IPS DF 6.9 (cell line): ENCODE measurements at regions not wholly inside any gene's neighbourhood (a gene's known extent, or its start where the extent isn't known, plus 50 kb on each side); places are given as distances from the start of the nearest gene placed in this dataset.

ENCODE experiments used
- DNase-seq: peaks from one replicate; pipeline ENCODE4 v3.0.0-alpha.2; 2013; ENCODE audit warnings: low read depth, low spot score
- H3K27ac ChIP-seq: one replicate; pipeline ENCODE4 v1.5.1; 2013; ENCODE audit warnings: low read length, control low read depth
- H3K27me3 ChIP-seq: 2 replicates; pipeline ENCODE4 v1.6.1; 2013; ENCODE audit warnings: mild to moderate bottlenecking, low read length; ENCODE audit not compliant: control insufficient read depth, insufficient read depth
- H3K36me3 ChIP-seq: 2 replicates; pipeline ENCODE4 v1.6.1; 2013; ENCODE audit warnings: low read length; ENCODE audit not compliant: control insufficient read depth, insufficient read depth
- H3K4me1 ChIP-seq: 2 replicates; pipeline ENCODE4 v1.6.1; 2013; ENCODE audit warnings: low read length; ENCODE audit not compliant: control insufficient read depth, insufficient read depth
- H3K4me3 ChIP-seq: 2 replicates; pipeline ENCODE4 v1.5.1; 2013; ENCODE audit warnings: mild to moderate bottlenecking, low read length
- H3K9me3 ChIP-seq: 2 replicates; pipeline ENCODE4 v1.6.1; 2013; ENCODE audit warnings: low read length, inconsistent platforms; ENCODE audit not compliant: control insufficient read depth, insufficient read depth
- WGBS: extraction: QIAGEN DNeasy Blood & Tissue Kit; methylation state at CpG from one replicate; pipeline ENCODE4 v1.1.7; 2013; ENCODE audit warnings: mixed read lengths, missing lambda C conversion rate; ENCODE audit not compliant: insufficient read length, insufficient coverage; 5-methylcytosine and 5-hydroxymethylcytosine counted together

- Histone ChIP-seq H3K27ac (no peak overlapping the region), H3K27me3 (no peaks in the 10 kb centered on the region), H3K9me3 (no peaks in the 10 kb centered on the region), H3K4me1 (peaks cover 4% of the 10 kb centered on the region; the same call in 1 of the 2 replicates), H3K36me3 (no peaks in the 10 kb centered on the region), H3K4me3 (no peak overlapping the region)
- no peak for DNase-seq
- WGBS: no CpG with 5 or more reads among the region's 6 CpGs
Measured at GRCh38 chr10:123515661-123516060, 150.5 kb upstream of the GPR26 start.

- peaks cover 4% of the 10 kb centered on the region; the same call in 1 of the 2 replicates for H3K4me1 ChIP-seq
- WGBS: no CpG with 5 or more reads among the region's 1 CpG
- no peak for DNase-seq
- H3K36me3 ChIP-seq: no peaks in the 10 kb centered on the region
- no peaks in the 10 kb centered on the region for H3K27me3 ChIP-seq
- H3K27ac ChIP-seq: no peak overlapping the region
- H3K9me3 ChIP-seq: no peaks in the 10 kb centered on the region
- H3K4me3 ChIP-seq: no peak overlapping the region
Measured at GRCh38 chr10:123516291-123516690, 149.9 kb upstream of the GPR26 start.

DNA sequence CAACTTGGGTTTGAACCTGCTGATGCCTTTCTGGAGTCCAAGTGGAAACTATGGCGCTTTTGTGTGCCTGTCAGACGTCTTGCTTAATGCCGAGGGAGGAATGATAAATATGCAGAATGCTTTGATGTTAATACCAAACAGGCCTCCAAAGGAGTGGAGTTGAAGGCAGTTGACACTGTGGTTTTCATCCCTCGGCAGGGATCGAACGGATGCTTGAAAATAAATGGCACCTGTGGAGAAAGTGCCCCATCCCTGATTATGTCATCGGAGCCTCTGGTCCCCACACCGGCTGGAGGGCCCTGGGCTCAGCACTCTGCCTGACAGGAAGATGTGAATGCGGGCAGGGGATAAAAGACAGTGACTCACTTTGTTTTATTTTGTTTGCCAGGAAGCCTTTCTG is 148.7 kb upstream of the GPR26 start:
- H3K9me3 ChIP-seq: no peaks in the 10 kb centered on the region
- DNase-seq: no peak
- no CpG with 5 or more reads among the region's 9 CpGs for WGBS
- H3K36me3 ChIP-seq: no peaks in the 10 kb centered on the region
- H3K27me3 ChIP-seq: no peaks in the 10 kb centered on the region
- H3K27ac ChIP-seq: no peak overlapping the region
- no peak overlapping the region for H3K4me3 ChIP-seq
- peaks cover 4% of the 10 kb centered on the region; the same call in 1 of the 2 replicates for H3K4me1 ChIP-seq

GRCh38 chr10:123517901-123518300 is 148.3 kb upstream of the GPR26 start:
- peaks cover 4% of the 10 kb centered on the region; the same call in 1 of the 2 replicates for H3K4me1 ChIP-seq
- no peaks in the 10 kb centered on the region for H3K27me3 ChIP-seq
- no peak overlapping the region for H3K4me3 ChIP-seq
- no peak overlapping the region for H3K27ac ChIP-seq
- no CpG with 5 or more reads among the region's 4 CpGs for WGBS
- DNase-seq: no peak
- H3K36me3 ChIP-seq: no peaks in the 10 kb centered on the region
- H3K9me3 ChIP-seq: no peaks in the 10 kb centered on the region

- Histone ChIP-seq H3K4me3 (no peak overlapping the region), H3K9me3 (no peaks in the 10 kb centered on the region), H3K27ac (no peak overlapping the region)
Measured at GRCh38 chr10:123518765-123519164, 147.4 kb upstream of the GPR26 start.

GRCh38 chr10:123519861-123520260 is 146.3 kb upstream of the GPR26 start:
- H3K4me1 ChIP-seq: no peaks in the 10 kb centered on the region
- no peak overlapping the region for H3K27ac ChIP-seq
- no peaks in the 10 kb centered on the region for H3K9me3 ChIP-seq
- WGBS: no CpG with 5 or more reads among the region's 6 CpGs
- H3K36me3 ChIP-seq: no peaks in the 10 kb centered on the region
- DNase-seq: no peak
- H3K27me3 ChIP-seq: no peaks in the 10 kb centered on the region
- H3K4me3 ChIP-seq: no peak overlapping the region

More at GRCh38 chr10:123518765-123519164, 147.4 kb upstream of the GPR26 start:
- no peaks in the 10 kb centered on the region for H3K27me3 ChIP-seq
- no peaks in the 10 kb centered on the region for H3K36me3 ChIP-seq
- no peak for DNase-seq
- WGBS: no CpG with 5 or more reads among the region's 1 CpG
- H3K4me1 ChIP-seq: peaks cover 1% of the 10 kb centered on the region; the same call in 1 of the 2 replicates

DNA sequence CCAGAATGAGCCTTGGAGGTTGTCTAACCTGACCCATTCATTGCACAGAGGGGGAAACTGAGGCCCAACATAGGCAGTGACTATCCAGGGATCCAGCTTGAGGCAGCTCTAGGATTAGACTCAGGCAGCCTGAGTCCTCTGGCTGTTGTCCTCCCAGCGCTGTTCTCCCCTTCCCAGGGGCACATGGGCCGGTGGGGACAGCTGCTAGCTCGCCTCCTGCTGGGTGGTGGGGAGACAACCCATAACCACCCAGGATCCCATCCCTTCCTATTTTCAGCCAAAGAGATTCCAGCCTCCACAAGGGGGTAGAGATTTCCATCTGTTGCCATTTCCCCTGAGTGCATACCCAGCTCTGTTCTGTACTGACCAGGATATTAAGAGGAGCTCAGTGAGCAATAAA is 145.1 kb upstream of the GPR26 start:
- no peaks in the 10 kb centered on the region for H3K4me1 ChIP-seq
- H3K9me3 ChIP-seq: no peaks in the 10 kb centered on the region
- DNase-seq: no peak
- H3K27ac ChIP-seq: no peak overlapping the region
- no peak overlapping the region for H3K4me3 ChIP-seq
- no peaks in the 10 kb centered on the region for H3K36me3 ChIP-seq
- H3K27me3 ChIP-seq: no peaks in the 10 kb centered on the region
- WGBS: no CpG with 5 or more reads among the region's 3 CpGs

GRCh38 chr10:123521556-123521955 is 144.6 kb upstream of the GPR26 start:
- no peak overlapping the region for H3K27ac ChIP-seq

DNA sequence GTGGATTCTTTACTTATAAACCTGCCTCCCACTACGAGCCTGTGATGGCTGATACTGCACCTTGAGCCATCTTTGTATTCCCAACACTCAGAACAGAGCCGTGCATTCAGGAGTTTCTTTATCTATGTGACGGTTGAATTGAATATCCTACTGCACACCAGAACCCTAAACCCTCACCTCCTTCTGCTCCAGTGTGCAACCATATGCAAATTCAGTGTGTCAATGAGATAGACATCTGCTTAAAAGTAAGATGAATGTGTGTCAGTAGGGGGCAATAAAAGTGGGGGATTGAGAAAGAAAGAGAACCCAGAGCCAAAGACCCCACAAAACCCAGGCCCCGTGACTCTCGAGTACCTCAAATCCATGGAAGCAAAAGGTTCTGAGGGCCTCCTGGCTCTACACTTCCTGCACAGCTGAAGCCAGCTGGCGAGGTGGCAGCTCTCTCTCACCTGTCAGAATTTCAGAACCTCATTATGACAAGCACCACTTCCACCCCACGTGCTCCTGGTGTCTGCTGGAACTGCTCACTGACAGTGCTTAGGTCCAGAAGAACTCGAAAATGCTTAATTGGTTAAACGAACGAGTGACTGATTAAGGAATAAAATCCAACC is 143.3 kb upstream of the GPR26 start:
- Histone ChIP-seq H3K27ac (no peak overlapping the region), H3K4me1 (no peaks in the 10 kb centered on the region), H3K36me3 (no peaks in the 10 kb centered on the region), H3K4me3 (no peak overlapping the region), H3K27me3 (no peaks in the 10 kb centered on the region), H3K9me3 (no peaks in the 10 kb centered on the region)
- DNase-seq: no peak
- WGBS: no CpG with 5 or more reads among the region's 10 CpGs

More at GRCh38 chr10:123521556-123521955, 144.6 kb upstream of the GPR26 start:
- H3K4me3 ChIP-seq: no peak overlapping the region
- DNase-seq: no peak
- no peaks in the 10 kb centered on the region for H3K9me3 ChIP-seq
- no peaks in the 10 kb centered on the region for H3K4me1 ChIP-seq
- H3K27me3 ChIP-seq: no peaks in the 10 kb centered on the region
- no peaks in the 10 kb centered on the region for H3K36me3 ChIP-seq
- WGBS: no CpG with 5 or more reads among the region's 6 CpGs

- no peaks in the 10 kb centered on the region for H3K4me1 ChIP-seq
- DNase-seq: no peak
- no peak overlapping the region for H3K27ac ChIP-seq
Measured at GRCh38 chr10:123523833-123524232, 142.3 kb upstream of the GPR26 start.

More at GRCh38 chr10:123523833-123524232, 142.3 kb upstream of the GPR26 start:
- Histone ChIP-seq H3K27me3 (no peaks in the 10 kb centered on the region), H3K36me3 (no peaks in the 10 kb centered on the region), H3K9me3 (no peaks in the 10 kb centered on the region), H3K4me3 (no peak overlapping the region)
- WGBS: no CpG with 5 or more reads among the region's 3 CpGs
